Panc1 (cell line): ENCODE measurements at regions not wholly inside any gene's neighbourhood (a gene's known extent, or its start where the extent isn't known, plus 50 kb on each side); places are given as distances from the start of the nearest gene placed in this dataset.

Experiments used
- TCF7L2 ChIP-seq: IDR thresholded peaks from 2 replicates; pipeline ENCODE4 v1.6.1; 2011; ENCODE audit warnings: mild to moderate bottlenecking, low read depth, low read length, inconsistent platforms
- TF ChIP-seq, protein P1 (sequence below): fragments of 450-650 bp; IDR thresholded peaks from 2 replicates; pipeline ENCODE4 v1.5.1; 2017; ENCODE audit warnings: mild to moderate bottlenecking

DNA sequence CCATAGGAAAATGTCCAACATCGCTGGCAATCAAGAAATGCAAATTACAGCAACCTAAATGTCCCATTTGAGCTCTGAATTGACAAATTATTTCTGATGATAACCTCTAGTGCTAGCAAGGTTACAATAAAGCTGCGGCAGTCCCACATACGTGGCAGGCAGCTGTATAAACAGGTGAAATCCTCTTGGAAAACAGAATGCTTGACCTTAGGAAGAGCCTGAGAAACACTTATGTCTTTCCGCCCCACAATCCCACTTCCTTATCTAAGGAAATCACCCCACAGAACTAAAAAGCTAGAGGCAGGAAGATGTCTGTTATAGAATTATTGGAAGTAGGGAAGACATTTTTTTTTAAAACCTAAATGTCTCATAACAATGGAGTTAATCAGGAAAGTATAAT is 154.3 kb downstream of the KATNIP start:
- TF ChIP-seq, protein P1, sequence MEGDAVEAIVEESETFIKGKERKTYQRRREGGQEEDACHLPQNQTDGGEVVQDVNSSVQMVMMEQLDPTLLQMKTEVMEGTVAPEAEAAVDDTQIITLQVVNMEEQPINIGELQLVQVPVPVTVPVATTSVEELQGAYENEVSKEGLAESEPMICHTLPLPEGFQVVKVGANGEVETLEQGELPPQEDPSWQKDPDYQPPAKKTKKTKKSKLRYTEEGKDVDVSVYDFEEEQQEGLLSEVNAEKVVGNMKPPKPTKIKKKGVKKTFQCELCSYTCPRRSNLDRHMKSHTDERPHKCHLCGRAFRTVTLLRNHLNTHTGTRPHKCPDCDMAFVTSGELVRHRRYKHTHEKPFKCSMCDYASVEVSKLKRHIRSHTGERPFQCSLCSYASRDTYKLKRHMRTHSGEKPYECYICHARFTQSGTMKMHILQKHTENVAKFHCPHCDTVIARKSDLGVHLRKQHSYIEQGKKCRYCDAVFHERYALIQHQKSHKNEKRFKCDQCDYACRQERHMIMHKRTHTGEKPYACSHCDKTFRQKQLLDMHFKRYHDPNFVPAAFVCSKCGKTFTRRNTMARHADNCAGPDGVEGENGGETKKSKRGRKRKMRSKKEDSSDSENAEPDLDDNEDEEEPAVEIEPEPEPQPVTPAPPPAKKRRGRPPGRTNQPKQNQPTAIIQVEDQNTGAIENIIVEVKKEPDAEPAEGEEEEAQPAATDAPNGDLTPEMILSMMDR = no peak
- TF ChIP-seq TCF7L2 = no peak
